ENCODE measurements at regions not wholly inside any gene's neighbourhood (a gene's known extent, or its start where the extent isn't known, plus 50 kb on each side); places are given as distances from the start of the nearest gene placed in this dataset.

GRCh38 chr7:52920977-52921376, 114.5 kb upstream of the POM121L12 start:
- TF ChIP-seq SPI1 (IDR thresholded peaks at IDR 0.05; ENCODE audit: low read depth, low read length) (no peak), POLR2AphosphoS5 (IDR thresholded peaks at IDR 0.05; ENCODE audit: low read depth, low read length) (no peak), POLR2A (IDR thresholded peaks at IDR 0.05; ENCODE audit: low read depth, low read length) (no peak), TAF1 (IDR thresholded peaks at IDR 0.05; ENCODE audit: low read depth, low read length) (no peak), POU2F2 (IDR thresholded peaks at IDR 0.05; ENCODE audit: low read depth, low read length) (no peak), PAX5 (IDR thresholded peaks at IDR 0.05; ENCODE audit: insufficient read depth, low read length, severe bottlenecking) (no peak)
